NCI-H2171 treated with DMSO at 0.1 percent for 48 hours (cell line): ENCODE measurements at regions not wholly inside any gene's neighbourhood (a gene's known extent, or its start where the extent isn't known, plus 50 kb on each side); places are given as distances from the start of the nearest gene placed in this dataset.
"Not testable (repeated sequence)": the region's sequence is repeated elsewhere in the genome, so short reads cannot be mapped to it uniquely, and the experiment has no call there.

Source experiments
- DNase-seq: peaks from one replicate; lab custom pipeline; 2025; lab: John Stamatoyannopoulos, UW

DNA sequence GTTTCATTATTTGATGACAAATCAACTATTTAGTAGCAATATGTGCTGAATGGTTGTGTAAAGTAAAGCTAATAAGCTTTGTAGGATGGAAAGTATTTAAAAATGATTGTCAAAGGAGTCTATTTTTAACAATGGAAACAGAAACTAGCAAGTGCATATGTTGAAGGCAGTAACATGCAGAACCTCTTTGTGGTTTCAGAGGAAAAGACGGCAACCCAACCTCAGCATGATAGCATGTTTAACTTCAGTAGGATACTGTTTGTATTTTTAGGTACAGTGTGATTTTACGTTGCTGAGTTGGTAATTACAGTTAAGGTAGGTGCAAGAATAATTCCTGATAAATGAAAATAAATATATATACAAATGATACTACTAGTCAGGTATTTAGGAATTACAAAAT lies 545.4 kb downstream of the CDY1 start:
- not testable (repeated sequence) for DNase-seq

DNA sequence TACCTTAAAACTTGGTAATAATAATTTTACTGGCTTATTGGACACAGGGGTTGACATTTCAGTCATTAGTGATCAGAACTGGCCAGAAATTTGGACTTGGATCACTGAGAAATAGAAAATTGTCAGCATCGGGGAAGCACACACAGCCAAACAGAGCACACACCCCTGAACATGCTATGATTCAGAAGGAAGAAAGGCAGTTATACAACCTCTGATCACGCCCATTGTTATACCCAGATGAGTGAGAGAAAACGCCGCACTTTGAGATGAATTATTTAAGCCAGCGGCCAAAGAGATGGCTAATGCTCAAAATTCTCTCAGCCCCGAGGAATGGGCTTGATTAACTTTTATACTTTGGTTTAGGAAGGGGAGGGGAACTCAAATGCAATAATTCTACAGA lies 557.4 kb downstream of the CDY1 start:
- DNase-seq, result not testable (repeated sequence)

DNA sequence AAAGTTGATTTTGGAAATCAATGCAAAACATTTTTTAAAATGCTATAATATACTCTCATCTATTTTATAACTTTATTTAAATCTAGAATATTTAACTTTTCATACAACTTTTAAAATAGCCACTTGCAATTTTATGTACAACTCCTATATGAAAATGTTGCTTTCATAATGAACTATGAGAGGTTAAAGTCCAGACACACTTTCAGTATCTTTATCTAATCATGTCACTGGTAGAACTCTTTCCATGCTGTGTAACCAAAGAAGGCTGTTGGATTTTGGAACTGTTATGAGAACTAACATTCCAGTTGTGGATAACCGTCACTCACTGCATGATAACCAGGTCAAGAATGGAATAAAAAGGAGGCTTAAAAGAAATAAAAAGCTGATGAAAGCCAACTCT lies 603.1 kb downstream of the CDY1 start:
- DNase-seq, result not testable (repeated sequence)

DNA sequence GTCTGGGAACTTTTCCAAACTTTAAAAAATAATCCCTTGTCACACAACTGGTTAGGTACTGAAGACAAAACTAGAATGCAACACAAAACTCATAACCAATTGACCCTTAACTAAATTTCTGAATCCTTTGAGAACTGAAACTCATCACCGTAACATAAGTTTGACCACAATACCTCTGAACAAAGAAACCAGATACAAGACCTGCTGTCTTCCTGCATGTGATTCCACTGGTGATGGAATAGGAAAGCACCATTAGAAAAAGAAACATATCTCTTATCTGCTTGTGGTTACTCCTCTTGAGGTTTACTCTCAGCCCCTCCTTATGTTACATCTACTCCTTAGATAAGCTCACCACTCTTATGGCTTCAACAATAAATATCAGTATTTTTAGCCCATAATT lies 603.6 kb downstream of the CDY1 start:
- not testable (repeated sequence) for DNase-seq

DNA sequence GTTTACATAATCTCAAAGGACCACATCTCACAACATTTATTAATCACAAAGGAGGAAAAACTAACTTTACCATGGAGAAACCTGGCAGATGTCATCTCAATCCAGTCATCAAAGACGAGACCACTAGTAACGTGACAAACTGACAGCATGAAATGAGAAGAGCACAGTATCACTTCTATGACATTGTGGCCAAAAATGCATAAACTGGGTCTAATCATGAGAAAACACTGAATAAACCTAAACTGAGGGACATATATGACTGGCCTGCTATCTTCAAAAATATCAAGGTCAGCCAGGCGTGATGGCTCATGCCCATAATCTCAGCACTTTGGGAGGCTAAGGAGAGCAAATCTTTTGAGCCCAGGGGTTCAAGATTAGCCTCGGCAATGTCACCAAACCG lies 619.0 kb downstream of the CDY1 start:
- not testable (repeated sequence) for DNase-seq

DNA sequence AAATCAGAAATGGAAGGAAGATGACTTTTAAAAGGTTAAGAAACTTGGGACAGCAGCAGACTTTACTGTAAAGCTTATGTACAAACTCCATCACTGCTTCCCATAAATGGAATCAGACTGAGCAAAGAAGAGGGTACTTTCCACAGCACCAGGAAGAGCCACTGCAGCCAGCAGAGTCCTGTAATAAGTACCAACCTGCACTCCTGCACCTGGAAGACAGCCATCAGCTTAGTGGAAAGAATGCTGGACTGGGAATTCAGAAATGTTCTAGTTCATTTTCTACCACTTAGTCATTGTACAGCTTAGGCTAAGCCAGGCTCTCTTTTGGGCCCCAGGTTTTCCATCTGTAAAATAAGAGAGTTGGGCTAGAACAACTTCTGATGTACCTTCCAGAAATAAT lies 632.3 kb downstream of the CDY1 start:
- DNase-seq, result not testable (repeated sequence)

DNA sequence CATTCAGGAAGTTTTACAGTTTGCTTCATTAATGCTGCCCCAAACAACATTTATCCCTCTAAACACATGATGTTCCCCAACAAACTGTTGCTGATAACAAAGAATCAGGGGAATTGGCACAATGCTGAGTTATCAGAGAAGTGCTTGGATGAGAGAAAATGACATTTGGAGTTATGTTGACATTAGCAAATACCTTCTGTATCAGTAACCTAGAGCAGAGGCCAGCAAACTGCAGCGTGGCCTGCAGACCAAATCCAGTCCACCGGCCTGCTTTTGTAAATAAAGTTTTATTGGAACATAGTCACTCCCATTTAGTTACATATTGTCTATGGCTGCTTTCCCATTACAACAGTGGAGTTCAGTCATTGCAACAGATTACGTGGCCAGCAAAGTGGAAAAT lies 643.5 kb downstream of the CDY1 start:
- not testable (repeated sequence) for DNase-seq

DNA sequence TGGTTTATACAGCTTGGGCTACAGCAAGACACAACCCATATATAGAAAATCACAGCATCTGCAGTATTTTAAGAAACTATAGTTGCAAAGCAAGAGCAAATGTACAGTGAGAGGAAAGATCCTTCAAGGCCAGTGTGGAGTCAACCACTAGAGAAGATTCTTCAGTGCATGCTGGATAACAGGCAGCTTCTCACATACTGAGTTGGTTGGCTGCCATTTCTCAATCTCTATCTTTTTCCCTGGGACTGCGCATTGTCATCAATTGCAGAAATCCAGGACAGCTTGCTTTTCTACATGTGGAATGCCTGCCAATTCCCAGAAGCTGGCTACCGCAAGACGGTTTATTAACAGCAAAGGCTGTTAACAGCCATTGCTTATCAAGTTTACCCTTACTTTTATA lies 646.5 kb downstream of the CDY1 start:
- not testable (repeated sequence) for DNase-seq

DNA sequence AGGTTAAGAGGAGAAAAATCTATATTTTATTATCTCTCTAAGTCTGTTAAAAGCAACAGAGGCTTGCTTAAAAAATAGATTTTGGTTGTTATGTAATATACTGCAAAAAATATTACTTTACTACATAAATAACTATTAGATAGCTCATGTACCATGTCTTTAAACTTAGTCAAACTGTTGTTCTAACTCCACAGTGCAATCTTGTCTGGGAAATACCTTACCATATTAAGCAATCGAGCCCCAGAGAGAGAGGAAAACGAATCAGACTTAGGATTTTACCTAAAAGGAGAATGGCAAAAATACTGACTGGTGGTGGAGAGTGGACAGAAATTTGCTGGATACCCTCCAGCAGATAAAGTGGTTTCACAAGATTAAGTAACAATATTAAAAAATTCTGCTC lies 647.0 kb downstream of the CDY1 start:
- DNase-seq, result not testable (repeated sequence)

DNA sequence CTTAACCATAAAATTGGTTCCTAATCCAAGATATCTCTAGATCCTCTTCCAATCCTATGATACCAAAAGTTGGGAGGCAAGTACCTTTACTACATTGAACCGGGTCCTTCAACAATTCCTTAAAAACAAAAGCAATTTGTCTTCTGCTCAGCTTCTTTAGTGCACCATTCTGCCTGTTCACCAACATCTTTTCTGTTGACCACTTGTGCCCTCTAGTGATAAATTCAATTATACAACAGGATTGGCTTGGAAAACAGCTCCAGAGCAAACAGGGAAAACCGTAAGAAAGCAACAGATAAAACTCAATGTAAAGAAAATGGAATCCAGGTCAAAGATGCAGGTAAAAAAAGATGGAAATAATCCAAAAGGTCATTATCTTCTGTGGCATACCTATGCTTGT lies 651.2 kb downstream of the CDY1 start:
- not testable (repeated sequence) for DNase-seq

DNA sequence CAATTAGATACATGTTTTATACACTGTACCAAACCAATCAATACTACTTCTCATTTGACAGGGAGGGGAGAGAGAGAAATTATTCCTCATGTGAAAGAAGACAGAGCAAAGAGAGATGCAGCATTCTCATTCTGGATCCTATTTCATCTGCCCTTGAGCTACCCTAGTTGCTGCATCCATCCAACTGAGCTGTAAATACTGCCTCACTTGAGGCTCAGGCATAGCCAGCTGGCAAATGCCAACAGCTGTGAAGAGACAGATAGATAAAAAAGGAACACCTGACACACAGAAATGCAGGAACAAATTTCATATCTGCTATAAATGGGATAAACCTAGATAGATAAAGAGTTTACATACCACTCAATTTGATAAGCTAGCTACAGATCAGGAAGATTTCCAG lies 684.1 kb downstream of the CDY1 start:
- DNase-seq, result not testable (repeated sequence)

DNA sequence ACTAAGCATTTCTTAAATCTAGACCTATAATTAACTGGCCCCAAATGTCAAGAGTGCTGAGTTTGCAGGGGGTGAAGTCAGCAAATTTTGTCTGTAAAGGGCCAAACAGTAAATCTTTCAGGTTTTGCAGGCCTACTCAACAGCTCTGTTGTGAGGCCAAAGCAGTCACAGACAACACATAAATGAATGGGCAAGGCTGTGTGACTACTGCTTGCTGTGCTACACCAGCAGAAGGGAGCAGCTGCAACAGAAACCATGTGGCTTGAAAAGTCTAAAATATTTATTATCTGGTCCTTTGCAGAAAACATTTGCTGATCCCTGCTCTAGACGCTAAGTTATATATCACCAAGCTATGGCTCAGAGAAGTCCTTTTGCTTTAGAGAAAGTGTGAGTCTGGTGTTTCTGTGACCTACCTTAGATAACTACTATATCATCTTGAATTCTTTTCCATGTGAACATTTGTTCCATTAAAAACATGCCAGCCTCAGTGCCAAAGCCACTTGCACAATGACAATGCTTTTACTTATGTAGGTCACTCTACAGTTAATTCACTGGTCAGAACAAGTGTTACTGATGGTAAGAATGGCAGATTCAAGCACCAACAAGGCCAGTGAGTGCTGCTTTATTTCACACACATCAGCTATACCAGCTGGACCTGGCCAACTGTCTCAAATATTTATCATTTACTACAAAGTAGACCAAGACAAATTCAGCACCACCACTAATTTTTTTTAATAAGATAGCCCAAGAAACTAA lies 684.9 kb downstream of the CDY1 start:
- DNase-seq, result not testable (repeated sequence)

DNA sequence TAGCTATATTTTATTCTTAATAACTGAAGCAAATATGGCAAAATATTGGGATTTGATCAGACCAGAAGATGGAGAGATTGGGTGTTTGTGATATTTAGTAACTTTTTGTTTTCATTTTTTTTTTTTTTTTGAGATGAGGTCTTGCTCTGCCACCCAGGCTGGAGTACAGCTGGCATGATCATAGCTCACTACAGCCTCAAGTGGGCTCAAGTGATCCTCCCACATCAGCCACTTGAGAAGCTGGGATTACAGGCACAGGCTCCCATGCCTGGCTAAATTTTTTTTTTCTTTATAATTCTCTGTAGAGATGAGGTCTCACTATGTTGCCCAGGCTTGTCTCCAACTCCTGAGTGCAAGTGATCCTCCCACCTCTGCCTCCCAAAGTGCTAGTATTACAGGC lies 686.4 kb downstream of the CDY1 start:
- DNase-seq, result not testable (repeated sequence)

DNA sequence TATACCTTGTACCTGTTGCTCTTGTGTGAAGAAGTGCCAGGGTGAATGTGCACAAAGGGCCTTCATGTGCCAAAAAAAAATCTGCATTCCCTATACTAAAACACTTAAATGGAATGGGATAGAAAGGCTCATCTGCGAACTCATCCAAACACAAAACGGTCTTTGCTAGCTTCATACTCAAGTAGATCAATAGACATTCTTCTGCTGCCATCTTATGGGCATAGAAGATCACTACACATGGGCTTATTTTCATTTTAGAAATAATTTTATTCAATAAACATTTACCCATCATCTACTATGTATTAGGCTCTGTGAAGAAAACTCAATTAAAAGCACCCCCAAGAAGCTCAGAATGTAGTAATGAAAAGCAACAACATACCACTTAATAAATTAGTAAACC lies 693.1 kb downstream of the CDY1 start:
- peak; percentile 17 for DNase-seq

DNA sequence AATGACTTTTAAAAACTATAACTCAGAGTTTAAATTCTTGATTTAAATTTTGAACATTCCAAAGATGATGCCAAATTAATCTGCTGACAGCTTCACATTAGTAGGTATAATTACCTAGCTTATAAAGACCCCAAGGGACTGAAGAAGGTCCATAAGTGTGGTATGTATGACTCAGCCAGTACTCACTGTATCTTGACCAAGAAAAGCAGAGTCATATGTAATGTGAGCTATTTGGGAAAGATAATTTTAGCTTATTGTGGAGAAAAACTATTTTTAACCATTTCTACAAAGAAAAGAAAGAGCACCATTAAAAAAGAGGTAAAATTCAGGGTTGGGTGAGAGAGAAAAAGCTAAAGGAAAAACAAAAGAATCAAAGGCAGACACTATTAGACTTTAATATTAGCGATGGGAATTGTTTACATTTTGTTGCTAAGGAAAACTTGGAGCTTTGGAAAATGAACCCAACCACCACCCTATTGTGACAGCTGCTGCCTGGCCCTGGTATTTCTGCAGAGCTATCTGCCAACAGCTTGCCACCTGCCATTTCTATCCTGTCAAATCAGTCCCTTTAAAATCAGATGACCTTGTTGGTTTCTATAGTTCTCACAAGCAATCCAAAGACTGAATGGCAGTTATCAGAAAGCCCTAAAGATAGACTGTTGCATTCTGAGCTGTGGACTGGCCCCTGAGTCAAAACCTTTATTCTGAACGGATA lies 697.7 kb downstream of the CDY1 start:
- DNase-seq, result not testable (repeated sequence)

DNA sequence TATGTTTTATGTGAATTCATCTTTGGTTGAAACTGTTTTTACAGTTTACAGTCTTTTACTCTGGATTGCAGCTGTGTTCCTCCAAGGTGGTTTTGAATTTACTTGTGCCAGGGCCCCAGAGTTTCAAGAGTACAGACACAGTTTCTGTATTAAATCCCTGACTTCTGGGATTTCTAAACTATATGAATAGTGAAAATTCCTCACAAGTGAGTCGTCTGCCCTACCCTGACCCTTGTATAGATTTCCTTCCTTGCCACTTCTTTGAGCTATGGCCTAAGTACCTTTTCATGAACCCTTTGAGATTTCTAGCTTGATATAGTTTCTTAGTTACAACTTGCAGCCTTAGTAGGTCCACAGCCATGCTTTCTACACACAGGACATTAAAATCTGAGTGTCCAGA lies 700.8 kb downstream of the CDY1 start:
- DNase-seq, result not testable (repeated sequence)

DNA sequence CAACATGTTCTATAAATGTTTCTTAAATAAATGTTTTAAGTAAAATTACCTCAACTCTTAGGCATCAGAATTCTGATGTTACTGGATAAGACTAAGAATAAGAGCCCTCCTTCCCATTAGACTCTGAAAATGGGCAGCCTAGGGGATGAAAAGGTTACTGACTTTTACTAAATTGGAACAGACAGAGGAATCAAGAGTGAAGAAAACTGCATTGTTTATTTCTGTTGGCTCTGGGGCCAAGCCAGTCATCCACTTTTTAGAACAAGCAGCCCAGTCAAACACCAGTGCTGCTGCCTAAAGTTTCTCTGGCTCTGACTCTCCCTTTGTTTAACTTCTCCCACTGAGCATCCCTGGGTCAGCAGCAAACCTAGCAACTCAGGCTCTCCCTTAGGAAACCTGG lies 731.0 kb downstream of the CDY1 start:
- not testable (repeated sequence) for DNase-seq

DNA sequence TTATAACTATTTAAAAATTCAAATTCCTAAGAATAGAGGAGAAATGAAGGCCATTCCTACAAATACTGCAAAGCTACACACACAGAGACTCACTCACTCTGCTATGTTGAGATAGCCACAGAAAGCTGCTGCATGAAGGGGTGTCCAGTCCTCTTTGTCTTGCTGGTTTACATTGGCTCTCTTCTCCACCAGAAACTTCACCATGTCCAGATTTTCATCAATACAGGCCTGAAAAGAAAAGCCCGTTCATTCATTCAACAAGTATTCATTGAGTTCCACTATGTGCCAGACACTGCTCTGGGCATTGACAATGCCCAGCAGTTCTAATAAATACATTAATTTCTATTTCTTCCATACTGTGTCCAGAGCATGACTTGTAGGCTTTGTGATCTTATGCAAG lies 732.3 kb downstream of the CDY1 start:
- no peak for DNase-seq

DNA sequence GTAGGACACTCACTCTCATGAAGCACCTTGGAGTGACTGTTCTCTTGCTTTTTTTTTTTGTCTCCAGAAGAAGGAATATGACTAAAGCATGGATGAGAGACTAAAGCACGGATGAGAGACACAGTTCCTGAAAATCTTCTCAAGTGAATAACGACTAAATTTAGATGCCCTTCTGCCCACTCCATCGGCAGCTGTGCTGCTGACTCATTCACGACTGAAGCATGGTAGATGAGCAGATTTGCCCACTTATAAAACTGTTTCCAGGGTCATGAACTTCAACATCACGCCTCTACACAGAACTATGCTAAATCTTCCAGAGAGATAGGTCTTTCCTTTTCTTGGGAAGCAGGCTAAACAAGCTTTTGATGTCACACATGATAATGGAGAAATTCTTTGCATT lies 738.0 kb downstream of the CDY1 start:
- DNase-seq, result not testable (repeated sequence)

DNA sequence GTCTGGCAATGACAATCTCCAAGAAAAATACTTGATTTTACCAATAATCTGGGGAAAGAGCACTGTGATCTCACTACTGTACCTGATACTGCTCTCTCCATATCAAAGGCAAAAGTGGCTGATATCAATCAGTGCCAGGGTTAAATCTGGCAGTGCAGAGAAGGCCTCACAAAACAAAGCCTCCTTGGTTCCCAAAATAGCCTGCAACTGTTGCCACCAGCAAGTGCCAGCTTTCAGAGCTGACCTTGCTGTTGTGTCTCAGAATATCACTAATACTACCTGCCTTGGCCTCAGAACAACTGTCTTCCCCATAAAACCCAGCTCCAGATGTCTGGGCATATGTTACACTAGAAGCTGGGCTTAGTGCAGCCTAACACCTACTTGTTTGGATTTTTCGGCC lies 738.6 kb downstream of the CDY1 start:
- DNase-seq, result not testable (repeated sequence)

DNA sequence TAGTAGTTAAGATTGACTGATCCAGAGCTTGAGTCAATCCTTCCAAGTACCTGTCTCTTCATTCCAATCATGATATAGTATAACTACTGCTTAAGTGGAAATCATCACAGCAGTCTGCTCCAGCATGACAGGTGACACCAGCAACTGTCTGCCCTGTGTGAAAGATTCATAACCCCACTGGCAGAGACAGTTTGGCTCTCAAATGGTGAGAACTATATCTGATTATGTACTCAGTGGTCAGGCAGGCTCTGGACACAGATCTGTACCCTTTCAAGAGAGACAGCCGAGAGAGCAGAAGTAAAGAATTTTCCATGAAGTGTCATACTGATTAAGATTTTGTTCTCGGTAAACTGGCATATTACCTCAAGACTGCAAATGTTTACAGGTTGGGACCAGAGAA lies 741.5 kb downstream of the CDY1 start:
- not testable (repeated sequence) for DNase-seq

DNA sequence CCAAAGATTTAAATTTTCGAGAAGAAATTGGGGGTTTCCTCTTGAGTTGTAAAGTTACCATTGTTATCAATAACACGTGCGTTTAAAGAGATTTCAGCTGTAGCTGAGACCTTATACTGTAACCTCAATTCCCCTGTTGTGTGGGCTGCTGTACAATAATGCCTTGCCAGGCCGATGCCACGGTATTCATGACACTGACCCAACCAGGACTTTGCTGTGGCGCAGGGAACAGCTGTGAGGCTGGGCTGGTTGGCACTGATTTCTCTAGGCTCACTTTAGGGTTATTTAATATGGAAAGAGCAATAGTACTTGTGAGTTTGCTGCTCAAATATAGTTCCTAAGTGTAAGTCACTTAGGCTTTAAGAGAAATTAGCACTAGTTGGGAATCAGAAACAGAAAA lies 744.2 kb downstream of the CDY1 start:
- not testable (repeated sequence) for DNase-seq

DNA sequence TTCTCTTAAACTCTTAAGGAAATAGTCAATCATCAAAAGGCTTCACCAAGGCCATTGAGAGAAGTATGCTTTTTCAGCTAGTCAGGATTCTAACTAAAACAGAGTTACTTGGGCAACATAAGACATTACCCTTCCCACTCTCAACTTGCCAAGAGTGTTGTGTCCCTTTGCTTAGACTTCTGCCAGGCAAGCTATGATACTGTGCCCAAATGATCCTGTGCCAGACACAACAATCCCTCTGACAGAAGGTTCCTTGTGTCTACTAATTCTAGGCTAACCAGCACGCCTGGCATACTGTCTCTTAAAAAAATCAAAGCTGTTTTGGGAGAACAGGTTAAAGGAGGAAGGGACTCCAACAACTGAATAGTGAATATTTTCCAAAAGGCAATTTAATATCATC lies 750.6 kb downstream of the CDY1 start:
- DNase-seq, result not testable (repeated sequence)
